ENCODE measurements at regions not wholly inside any gene's neighbourhood (a gene's known extent, or its start where the extent isn't known, plus 50 kb on each side); places are given as distances from the start of the nearest gene placed in this dataset.

DNA sequence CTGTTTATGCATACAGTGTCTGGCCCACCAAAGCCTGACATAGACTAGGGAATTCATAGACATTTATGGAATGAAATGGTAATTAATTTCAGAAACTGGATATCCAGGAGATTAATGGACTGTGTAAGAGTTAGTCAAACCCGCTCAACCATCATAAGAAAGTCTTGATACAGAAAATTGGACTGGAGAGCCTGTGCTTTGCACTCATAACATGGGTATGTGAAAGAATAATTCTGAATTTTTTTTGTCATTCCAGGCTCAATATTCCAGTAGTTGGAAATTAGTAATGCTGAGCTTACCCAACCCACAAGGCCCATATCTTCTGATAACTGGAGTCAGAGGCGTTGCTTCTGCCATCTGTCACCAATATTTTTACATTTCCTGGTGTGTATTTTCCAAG lies 799.7 kb upstream of the IGFBP3 start:
- Histone ChIP-seq H3K9me1 (ENCODE audit: insufficient read depth, low read length) (0 out of 2 replicates have a peak, but pooled peaks cover 4% of the 10 kb centered on the region), H3K4me3 (ENCODE audit: insufficient read depth, low read depth, low read length) (no peak overlapping the region), H2BK15ac (ENCODE audit: low read depth, low read length) (no peak overlapping the region), H3K56ac (ENCODE audit: extremely low read depth, insufficient read depth, low read length) (no peak overlapping the region), H4K8ac (ENCODE audit: low read depth in 2 of 2, low read length in 2 of 2) (no peak overlapping the region), H2BK20ac (ENCODE audit: low read depth, low read length) (no peak overlapping the region), H2AFZ (replicated peaks; ENCODE audit: low read length, poor library complexity) (no peak overlapping the region), H3K27me3 (ENCODE audit: control insufficient read depth, insufficient read depth, low read length) (no peaks in the 10 kb centered on the region), H3K14ac (replicated peaks; ENCODE audit: low read depth, low read length) (no peak overlapping the region), H2BK120ac (ENCODE audit: low read depth, low read length) (no peak overlapping the region), H4K5ac (ENCODE audit: low read depth, low read length) (no peak overlapping the region), H3K4me2 (ENCODE audit: low read depth, low read length) (no peak overlapping the region), H2BK5ac (ENCODE audit: low read depth, low read length, poor library complexity, severe bottlenecking) (no peak overlapping the region), H3K9me3 (ENCODE audit: control insufficient read depth, insufficient read depth, low read length) (no peaks in the 10 kb centered on the region), H3K36me3 (ENCODE audit: control insufficient read depth, insufficient read depth, low read length) (no peaks in the 10 kb centered on the region), H2AK5ac (ENCODE audit: low read depth, low read length) (no peak overlapping the region), H3K23ac (ENCODE audit: low read depth, low read length) (no peak overlapping the region), H3K18ac (ENCODE audit: low read depth, low read length) (no peak overlapping the region), H3K27ac (ENCODE audit: insufficient read depth, low read length) (no peak overlapping the region), H3K4ac (ENCODE audit: low read depth, low read length) (no peak overlapping the region), H3K79me1 (ENCODE audit: low read depth in 1 of 2, low read length in 2 of 2) (no peaks in the 10 kb centered on the region), H4K20me1 (ENCODE audit: insufficient read depth, low read length) (no peaks in the 10 kb centered on the region), H2AK9ac (replicated peaks; ENCODE audit: low read depth, low read length, poor library complexity) (no peak overlapping the region), H4K91ac (ENCODE audit: insufficient read depth, low read depth, low read length) (no peak overlapping the region), H3K9ac (ENCODE audit: low read depth, low read length) (no peak overlapping the region), H3K4me1 (ENCODE audit: control insufficient read depth, insufficient read depth, low read length) (no peaks in the 10 kb centered on the region)
- dilution Hi-C loops (cut with HindIII; ENCODE audit: low sequenced_read_pairs, unreplicated experiment) (no loop called here), in situ Hi-C loops (cut with MboI; ENCODE audit: low sequenced_read_pairs) (no loop called here), intact Hi-C loops (cut with micrococcal nuclease) (no loop called here)
- DNase-seq (no peak), ATAC-seq (ENCODE audit: low read depth) (no peak)
- no TSS peak for BruUV-seq (replicated peaks)
- ChIA-PET POLR2A (ENCODE audit: unreplicated experiment) (no interaction called here), CTCF (no interaction called here)
- no peak for TF ChIP-seq BHLHE40 (IDR thresholded peaks at IDR 0.05; ENCODE audit: low read depth, low read length)
- TF ChIP-seq RCOR1 (IDR thresholded peaks at IDR 0.05; ENCODE audit: insufficient replicate concordance, low read length): no peak
- no peak for TF ChIP-seq MAZ (IDR thresholded peaks at IDR 0.05; ENCODE audit: borderline replicate concordance, low read depth, low read length)
- no peak for TF ChIP-seq POLR2A (IDR thresholded peaks at IDR 0.05; ENCODE audit: low read depth, low read length)
- TF ChIP-seq, protein P1, sequence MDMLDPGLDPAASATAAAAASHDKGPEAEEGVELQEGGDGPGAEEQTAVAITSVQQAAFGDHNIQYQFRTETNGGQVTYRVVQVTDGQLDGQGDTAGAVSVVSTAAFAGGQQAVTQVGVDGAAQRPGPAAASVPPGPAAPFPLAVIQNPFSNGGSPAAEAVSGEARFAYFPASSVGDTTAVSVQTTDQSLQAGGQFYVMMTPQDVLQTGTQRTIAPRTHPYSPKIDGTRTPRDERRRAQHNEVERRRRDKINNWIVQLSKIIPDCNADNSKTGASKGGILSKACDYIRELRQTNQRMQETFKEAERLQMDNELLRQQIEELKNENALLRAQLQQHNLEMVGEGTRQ (IDR thresholded peaks at IDR 0.05; ENCODE audit: low read depth, low read length): no peak
- no peak for TF ChIP-seq RFX5 (IDR thresholded peaks at IDR 0.05; ENCODE audit: low read depth, low read length)
- TF ChIP-seq, protein P2, sequence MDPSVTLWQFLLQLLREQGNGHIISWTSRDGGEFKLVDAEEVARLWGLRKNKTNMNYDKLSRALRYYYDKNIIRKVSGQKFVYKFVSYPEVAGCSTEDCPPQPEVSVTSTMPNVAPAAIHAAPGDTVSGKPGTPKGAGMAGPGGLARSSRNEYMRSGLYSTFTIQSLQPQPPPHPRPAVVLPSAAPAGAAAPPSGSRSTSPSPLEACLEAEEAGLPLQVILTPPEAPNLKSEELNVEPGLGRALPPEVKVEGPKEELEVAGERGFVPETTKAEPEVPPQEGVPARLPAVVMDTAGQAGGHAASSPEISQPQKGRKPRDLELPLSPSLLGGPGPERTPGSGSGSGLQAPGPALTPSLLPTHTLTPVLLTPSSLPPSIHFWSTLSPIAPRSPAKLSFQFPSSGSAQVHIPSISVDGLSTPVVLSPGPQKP (IDR thresholded peaks at IDR 0.05; ENCODE audit: borderline replicate concordance, low read depth, low read length): no peak
- TF ChIP-seq, protein P3, sequence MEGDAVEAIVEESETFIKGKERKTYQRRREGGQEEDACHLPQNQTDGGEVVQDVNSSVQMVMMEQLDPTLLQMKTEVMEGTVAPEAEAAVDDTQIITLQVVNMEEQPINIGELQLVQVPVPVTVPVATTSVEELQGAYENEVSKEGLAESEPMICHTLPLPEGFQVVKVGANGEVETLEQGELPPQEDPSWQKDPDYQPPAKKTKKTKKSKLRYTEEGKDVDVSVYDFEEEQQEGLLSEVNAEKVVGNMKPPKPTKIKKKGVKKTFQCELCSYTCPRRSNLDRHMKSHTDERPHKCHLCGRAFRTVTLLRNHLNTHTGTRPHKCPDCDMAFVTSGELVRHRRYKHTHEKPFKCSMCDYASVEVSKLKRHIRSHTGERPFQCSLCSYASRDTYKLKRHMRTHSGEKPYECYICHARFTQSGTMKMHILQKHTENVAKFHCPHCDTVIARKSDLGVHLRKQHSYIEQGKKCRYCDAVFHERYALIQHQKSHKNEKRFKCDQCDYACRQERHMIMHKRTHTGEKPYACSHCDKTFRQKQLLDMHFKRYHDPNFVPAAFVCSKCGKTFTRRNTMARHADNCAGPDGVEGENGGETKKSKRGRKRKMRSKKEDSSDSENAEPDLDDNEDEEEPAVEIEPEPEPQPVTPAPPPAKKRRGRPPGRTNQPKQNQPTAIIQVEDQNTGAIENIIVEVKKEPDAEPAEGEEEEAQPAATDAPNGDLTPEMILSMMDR (conservative IDR thresholded peaks at IDR 0.05; ENCODE audit: low read depth, low read length): no peak
- TF ChIP-seq NFE2L2 (IDR thresholded peaks at IDR 0.05; ENCODE audit: low read depth, low read length): no peak
- no peak for TF ChIP-seq SMC3 (IDR thresholded peaks at IDR 0.05; ENCODE audit: low read depth, low read length)
- no peak for TF ChIP-seq MAFK (IDR thresholded peaks at IDR 0.05; ENCODE audit: low read depth, low read length)
- no peak for TF ChIP-seq RAD21 (IDR thresholded peaks at IDR 0.05; ENCODE audit: low read length)
- no peak for TF ChIP-seq CHD1 (IDR thresholded peaks at IDR 0.05; ENCODE audit: low read depth, low read length)
- TF ChIP-seq CEBPB (IDR thresholded peaks at IDR 0.05; ENCODE audit: low read depth, low read length): no peak
- no peak for TF ChIP-seq MXI1 (IDR thresholded peaks at IDR 0.05; ENCODE audit: borderline replicate concordance, low read depth, low read length)
- no peak for TF ChIP-seq FOS (IDR thresholded peaks at IDR 0.05; ENCODE audit: low read depth, low read length)
- no CpG with 5 or more reads among the region's 2 CpGs for whole genome bisulfite sequencing, 2 experiments (ENCODE audit: extremely low coverage in 2 of 2, insufficient read length in 1 of 2)

Data from IMR-90 (cell line).